GM12872 (cell line): ENCODE measurements at regions not wholly inside any gene's neighbourhood (a gene's known extent, or its start where the extent isn't known, plus 50 kb on each side); places are given as distances from the start of the nearest gene placed in this dataset.

Experiments
- TF ChIP-seq, protein P1 (sequence below): IDR thresholded peaks from 3 replicates; pipeline ENCODE4 v1.5.1; 2011; ENCODE audit warnings: low read depth, mild to moderate bottlenecking, low read length, moderate library complexity; ENCODE audit not compliant: insufficient read depth

DNA sequence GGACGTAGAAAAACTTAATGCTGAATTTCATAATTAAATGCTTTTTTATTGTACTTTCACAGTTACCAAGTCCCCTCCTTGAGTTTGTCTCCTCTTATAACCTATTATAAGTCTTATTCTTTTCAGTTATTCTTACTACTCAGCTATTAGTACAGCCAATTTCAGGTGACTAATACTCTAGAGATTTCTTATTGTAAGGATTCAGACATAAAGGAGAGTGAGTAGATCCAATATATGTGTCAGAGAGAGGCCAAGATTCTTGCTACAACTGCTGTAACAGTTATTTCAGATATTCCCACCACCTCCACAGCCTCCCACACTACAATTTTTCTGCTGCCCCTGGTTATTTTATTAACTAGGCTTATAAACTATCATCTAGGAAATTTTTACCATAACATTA lies 274.5 kb downstream of the GPAT3 start:
- TF ChIP-seq, protein P1, sequence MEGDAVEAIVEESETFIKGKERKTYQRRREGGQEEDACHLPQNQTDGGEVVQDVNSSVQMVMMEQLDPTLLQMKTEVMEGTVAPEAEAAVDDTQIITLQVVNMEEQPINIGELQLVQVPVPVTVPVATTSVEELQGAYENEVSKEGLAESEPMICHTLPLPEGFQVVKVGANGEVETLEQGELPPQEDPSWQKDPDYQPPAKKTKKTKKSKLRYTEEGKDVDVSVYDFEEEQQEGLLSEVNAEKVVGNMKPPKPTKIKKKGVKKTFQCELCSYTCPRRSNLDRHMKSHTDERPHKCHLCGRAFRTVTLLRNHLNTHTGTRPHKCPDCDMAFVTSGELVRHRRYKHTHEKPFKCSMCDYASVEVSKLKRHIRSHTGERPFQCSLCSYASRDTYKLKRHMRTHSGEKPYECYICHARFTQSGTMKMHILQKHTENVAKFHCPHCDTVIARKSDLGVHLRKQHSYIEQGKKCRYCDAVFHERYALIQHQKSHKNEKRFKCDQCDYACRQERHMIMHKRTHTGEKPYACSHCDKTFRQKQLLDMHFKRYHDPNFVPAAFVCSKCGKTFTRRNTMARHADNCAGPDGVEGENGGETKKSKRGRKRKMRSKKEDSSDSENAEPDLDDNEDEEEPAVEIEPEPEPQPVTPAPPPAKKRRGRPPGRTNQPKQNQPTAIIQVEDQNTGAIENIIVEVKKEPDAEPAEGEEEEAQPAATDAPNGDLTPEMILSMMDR, result no peak

DNA sequence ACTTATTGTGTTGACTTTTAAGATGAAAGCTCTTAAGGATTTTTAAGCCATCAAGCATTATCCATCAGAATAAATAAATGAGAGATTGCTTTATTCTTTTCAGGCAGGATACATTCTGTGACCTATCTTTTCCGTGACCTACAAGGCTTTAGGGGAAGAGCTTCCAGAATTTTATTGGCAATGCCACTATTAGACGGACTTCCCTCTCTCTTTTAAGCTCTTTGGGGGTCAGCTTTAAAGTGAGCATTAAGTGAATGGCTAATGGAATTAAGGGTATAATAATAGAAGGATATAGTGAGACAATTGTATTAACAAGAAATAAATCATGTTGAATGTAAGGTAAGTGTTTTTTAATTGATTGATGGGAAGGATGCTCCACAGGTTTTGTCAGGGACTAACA lies 273.7 kb downstream of the GPAT3 start:
- TF ChIP-seq, protein P1, result no peak

DNA sequence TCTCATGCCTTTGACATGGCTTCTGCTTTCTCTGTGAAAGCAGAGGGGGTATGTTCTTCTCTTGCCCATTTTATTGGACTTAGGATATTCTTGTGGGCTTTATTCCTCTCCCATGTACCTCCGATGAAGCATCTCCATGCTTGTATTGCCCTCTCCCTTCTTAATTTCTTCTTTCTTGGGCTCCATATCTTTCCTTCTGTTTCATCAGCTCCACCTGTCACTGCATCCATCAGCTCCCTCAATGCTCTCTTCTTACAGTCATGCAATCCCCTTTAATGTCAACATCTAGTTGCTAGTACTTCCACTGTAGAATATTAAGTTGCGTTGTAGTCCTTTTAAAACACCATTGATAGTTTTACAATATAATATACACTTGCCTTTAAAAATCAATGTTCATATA lies 257.6 kb downstream of the GPAT3 start:
- TF ChIP-seq, protein P1, result no peak

DNA sequence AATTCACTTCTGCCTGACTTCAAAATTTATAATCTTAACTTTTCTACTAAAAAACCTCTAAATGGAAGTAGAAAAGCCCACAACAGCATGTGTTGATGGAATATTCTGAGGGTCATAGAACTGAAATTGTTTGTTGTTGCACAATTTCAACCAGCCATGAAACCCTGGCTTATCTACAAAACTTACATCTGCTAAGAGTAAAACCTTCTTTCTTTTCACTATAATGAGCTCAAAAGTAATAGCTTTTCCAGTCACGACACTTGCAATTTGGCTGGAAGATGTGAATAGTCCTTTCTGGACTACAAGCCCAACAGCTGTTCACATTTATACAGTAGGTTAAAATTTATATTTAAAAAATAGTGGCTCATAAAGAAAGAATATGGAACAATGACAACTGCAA lies 250.0 kb downstream of the GPAT3 start:
- TF ChIP-seq, protein P1, result no peak

DNA sequence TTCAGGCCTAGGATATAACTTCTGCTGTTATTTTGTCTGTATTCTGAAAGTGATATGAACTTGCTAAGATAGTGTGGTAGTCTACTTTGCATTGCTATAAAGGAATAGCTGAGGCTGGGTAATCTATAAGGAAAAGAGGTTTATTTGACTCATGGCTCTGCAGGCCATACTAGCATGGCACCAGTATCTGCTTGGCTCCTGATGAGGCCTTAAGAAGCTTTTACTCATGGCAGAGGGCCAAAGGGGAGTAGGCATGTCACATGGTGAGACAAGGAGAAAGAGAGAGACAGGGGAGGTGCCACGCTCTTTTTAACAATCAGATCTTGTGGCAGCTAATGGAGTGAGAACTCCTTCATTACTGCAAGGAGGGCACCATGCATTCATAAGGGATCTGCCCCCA lies 247.3 kb downstream of the GPAT3 start:
- TF ChIP-seq, protein P1, result no peak

DNA sequence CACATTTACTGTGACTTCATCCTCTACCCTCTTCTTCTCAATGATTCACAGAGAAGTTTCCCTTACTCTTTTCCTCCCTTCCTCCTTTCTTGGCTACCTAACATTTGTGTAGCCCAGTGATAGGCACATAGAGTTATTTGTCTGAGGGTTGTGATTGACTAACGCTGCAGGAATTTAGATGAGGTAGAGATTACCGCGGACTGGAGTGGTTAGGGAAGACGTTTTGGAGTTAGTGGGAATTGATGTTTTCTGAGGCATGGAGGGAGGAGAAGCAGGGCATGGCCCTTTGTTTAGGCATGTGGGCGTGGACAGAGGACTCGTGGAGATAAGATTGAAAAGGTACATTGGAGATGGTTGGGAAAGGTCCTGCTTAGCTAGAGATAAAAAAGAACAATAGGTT lies 246.7 kb downstream of the GPAT3 start:
- TF ChIP-seq, protein P1, result no peak

DNA sequence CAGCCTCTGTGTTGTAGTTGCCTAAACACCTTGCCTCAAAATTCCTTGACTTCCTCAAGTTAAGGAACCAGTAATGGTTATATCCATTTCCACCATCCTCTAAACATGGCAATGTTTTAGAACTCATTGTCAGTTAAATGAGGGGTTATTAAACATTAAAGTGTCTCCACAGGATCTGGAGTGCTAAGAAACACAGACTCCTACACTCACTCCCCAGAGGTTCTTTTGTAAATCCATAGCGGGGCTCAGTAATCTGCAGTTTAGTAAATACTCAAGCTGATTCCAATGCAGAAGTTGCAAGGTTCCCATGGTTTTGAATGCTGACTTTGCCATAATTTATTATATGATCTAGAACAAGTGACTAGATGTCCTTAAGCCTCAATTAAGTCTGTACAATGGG lies 245.5 kb downstream of the GPAT3 start:
- TF ChIP-seq, protein P1, result no peak
